OCI-LY1 (cell line): ENCODE measurements at regions not wholly inside any gene's neighbourhood (a gene's known extent, or its start where the extent isn't known, plus 50 kb on each side); places are given as distances from the start of the nearest gene placed in this dataset.

Experiments
- H2AFZ ChIP-seq: fragments of 200-600 bp; sonication (generic), shearing (Covaris generic); 2 replicates; pipeline ENCODE4 v1.6.0; 2014; ENCODE audit warnings: antibody characterized with exemption, mild to moderate bottlenecking, low read length
- H3F3A ChIP-seq: fragments of 200-600 bp; sonication (generic), shearing (Covaris generic); 2 replicates; pipeline ENCODE4 v1.6.0; 2014; ENCODE audit warnings: mild to moderate bottlenecking, antibody characterized with exemption, low read length, moderate library complexity; ENCODE audit not compliant: insufficient read depth
- H3K27ac ChIP-seq: fragments of 200-600 bp; sonication (generic); 2 replicates; pipeline ENCODE4 v1.5.1; 2014; ENCODE audit warnings: low read length, mixed run types, mild to moderate bottlenecking, low read depth; ENCODE audit not compliant: poor library complexity, severe bottlenecking
- H3K27me3 ChIP-seq: fragments of 200-600 bp; sonication (generic); 2 replicates; pipeline ENCODE4 v1.6.0; 2014; ENCODE audit warnings: antibody characterized with exemption, mild to moderate bottlenecking, low read length, moderate library complexity; ENCODE audit not compliant: insufficient read depth
- H3K36me3 ChIP-seq: fragments of 200-600 bp; sonication (generic); 2 replicates; pipeline ENCODE4 v1.6.1; 2014; ENCODE audit warnings: mild to moderate bottlenecking, antibody characterized with exemption, low read length, moderate library complexity, mixed read lengths; ENCODE audit not compliant: insufficient read depth
- H3K4me1 ChIP-seq: fragments of 200-600 bp; sonication (generic); 2 replicates; pipeline ENCODE4 v1.5.1; 2014; ENCODE audit warnings: mild to moderate bottlenecking, low read length, moderate library complexity; ENCODE audit not compliant: insufficient read depth, severe bottlenecking
- H3K4me2 ChIP-seq: fragments of 200-600 bp; sonication (generic), shearing (Covaris generic); 2 replicates; pipeline ENCODE4 v1.6.1; 2014; ENCODE audit warnings: low read length
- H3K4me3 ChIP-seq: fragments of 200-600 bp; sonication (generic); 2 replicates; pipeline ENCODE4 v1.5.1; 2014; ENCODE audit warnings: low read length, low read depth, mild to moderate bottlenecking, mixed read lengths; ENCODE audit not compliant: poor library complexity, severe bottlenecking
- H3K79me2 ChIP-seq: fragments of 200-600 bp; shearing (Covaris generic); 2 replicates; pipeline ENCODE4 v1.6.1; 2016; ENCODE audit warnings: mixed run types, low read length, mixed read lengths; ENCODE audit not compliant: insufficient read depth
- H3K9ac ChIP-seq: fragments of 200-600 bp; sonication (generic), shearing (Covaris generic); 2 replicates; pipeline ENCODE4 v1.6.1; 2014; ENCODE audit warnings: mild to moderate bottlenecking, low read length, mixed read lengths
- H3K9me2 ChIP-seq: fragments of 200-600 bp; sonication (generic), shearing (Covaris generic); 2 replicates; pipeline ENCODE4 v1.6.1; 2014; ENCODE audit warnings: low read depth, mild to moderate bottlenecking, low read length, mixed read lengths
- H3K9me3 ChIP-seq: fragments of 200-600 bp; shearing (Covaris generic); 2 replicates; pipeline ENCODE4 v1.6.1; 2014; ENCODE audit warnings: low read length, mixed read lengths
- H4K20me1 ChIP-seq: fragments of 200-600 bp; sonication (generic), shearing (Covaris generic); 2 replicates; pipeline ENCODE4 v1.6.0; 2016; ENCODE audit warnings: mild to moderate bottlenecking, low read length; ENCODE audit not compliant: insufficient read depth
- CTCF ChIP-seq: fragments of 200-600 bp; sonication (generic), shearing (Covaris generic); IDR thresholded peaks from 2 replicates; pipeline ENCODE4 v1.5.1; 2017; ENCODE audit warnings: mild to moderate bottlenecking, antibody characterized with exemption, low read length, moderate library complexity, mixed read lengths
- EZH2 ChIP-seq: fragments of 200-600 bp; sonication (generic), shearing (Covaris generic); IDR thresholded peaks from 2 replicates; pipeline ENCODE4 v1.8.0; 2017; ENCODE audit warnings: borderline replicate concordance, mixed run types, mild to moderate bottlenecking, antibody characterized with exemption, low read length, moderate library complexity, mixed read lengths

- TF ChIP-seq EZH2 (no peak), CTCF (no peak)
- no peaks in the 10 kb centered on the region for H3K9me3 ChIP-seq
- H2AFZ ChIP-seq: no peak overlapping the region
- no peak overlapping the region for H3K9ac ChIP-seq
- no peak overlapping the region for H3K27ac ChIP-seq
- no peaks in the 10 kb centered on the region for H3F3A ChIP-seq
- no peaks in the 10 kb centered on the region for H3K27me3 ChIP-seq
- no peaks in the 10 kb centered on the region for H3K4me1 ChIP-seq
- no peaks in the 10 kb centered on the region for H3K79me2 ChIP-seq
- no peaks in the 10 kb centered on the region for H4K20me1 ChIP-seq
- H3K9me2 ChIP-seq: no peaks in the 10 kb centered on the region
- no peak overlapping the region for H3K4me2 ChIP-seq
- no peaks in the 10 kb centered on the region for H3K36me3 ChIP-seq
- H3K4me3 ChIP-seq: no peak overlapping the region
Measured at GRCh38 chr5:61831736-61832135, 474.3 kb upstream of the KIF2A start.

GRCh38 chr5:61837788-61838187, 468.2 kb upstream of the KIF2A start:
- Histone ChIP-seq H3K4me1 (no peaks in the 10 kb centered on the region), H2AFZ (no peak overlapping the region), H3K4me2 (no peak overlapping the region), H3F3A (no peaks in the 10 kb centered on the region), H4K20me1 (no peaks in the 10 kb centered on the region), H3K79me2 (no peaks in the 10 kb centered on the region), H3K36me3 (no peaks in the 10 kb centered on the region), H3K9me2 (no peaks in the 10 kb centered on the region), H3K27me3 (no peaks in the 10 kb centered on the region), H3K27ac (no peak overlapping the region), H3K9me3 (no peaks in the 10 kb centered on the region), H3K9ac (no peak overlapping the region), H3K4me3 (no peak overlapping the region)
- TF ChIP-seq CTCF (no peak), EZH2 (no peak)

GRCh38 chr5:61840361-61840760, 465.6 kb upstream of the KIF2A start:
- H2AFZ ChIP-seq: no peak overlapping the region
- no peaks in the 10 kb centered on the region for H3K27me3 ChIP-seq
- TF ChIP-seq CTCF: no peak
- no peak for TF ChIP-seq EZH2
- no peak overlapping the region for H3K4me3 ChIP-seq
- no peaks in the 10 kb centered on the region for H4K20me1 ChIP-seq
- no peak overlapping the region for H3K9ac ChIP-seq
- H3F3A ChIP-seq: no peaks in the 10 kb centered on the region
- no peaks in the 10 kb centered on the region for H3K36me3 ChIP-seq
- H3K9me3 ChIP-seq: no peaks in the 10 kb centered on the region
- H3K27ac ChIP-seq: no peak overlapping the region
- H3K79me2 ChIP-seq: no peaks in the 10 kb centered on the region
- H3K4me1 ChIP-seq: no peaks in the 10 kb centered on the region
- no peaks in the 10 kb centered on the region for H3K9me2 ChIP-seq
- H3K4me2 ChIP-seq: no peak overlapping the region
